KMS-11 (cell line): ENCODE measurements at regions not wholly inside any gene's neighbourhood (a gene's known extent, or its start where the extent isn't known, plus 50 kb on each side); places are given as distances from the start of the nearest gene placed in this dataset.

Experiments used
- H2AFZ ChIP-seq: fragments of 200-600 bp; sonication (generic); 2 replicates; pipeline ENCODE4 v1.6.1; 2016; ENCODE audit warnings: antibody characterized with exemption, mixed run types, low read depth
- H3K27ac ChIP-seq: fragments of 200-600 bp; sonication (generic); 2 replicates; pipeline ENCODE4 v1.6.1; 2016; ENCODE audit warnings: mild to moderate bottlenecking, mixed run types
- H3K27me3 ChIP-seq: fragments of 200-600 bp; sonication (generic); 2 replicates; pipeline ENCODE4 v1.6.1; 2017; ENCODE audit warnings: mild to moderate bottlenecking, low read depth, mixed run types, moderate library complexity; ENCODE audit not compliant: insufficient read depth
- H3K36me3 ChIP-seq: fragments of 200-600 bp; sonication (generic); 2 replicates; pipeline ENCODE4 v1.6.1; 2017; ENCODE audit warnings: mild to moderate bottlenecking, mixed run types; ENCODE audit not compliant: insufficient read depth
- H3K4me1 ChIP-seq: fragments of 200-600 bp; sonication (generic); 2 replicates; pipeline ENCODE4 v1.6.1; 2016; ENCODE audit warnings: mild to moderate bottlenecking, low read depth, mixed run types; ENCODE audit not compliant: poor library complexity, severe bottlenecking
- H3K4me2 ChIP-seq: fragments of 200-600 bp; sonication (generic); 2 replicates; pipeline ENCODE4 v1.7.0; 2016; ENCODE audit warnings: mild to moderate bottlenecking, mixed run types
- H3K4me3 ChIP-seq: fragments of 200-600 bp; sonication (generic); IDR thresholded peaks from 2 replicates; pipeline ENCODE4 v1.6.1; 2017; ENCODE audit warnings: low read depth, low read length, mixed read lengths; ENCODE audit not compliant: insufficient read depth
- H3K79me2 ChIP-seq: fragments of 200-600 bp; sonication (generic); 2 replicates; pipeline ENCODE4 v1.6.1; 2016; ENCODE audit warnings: low read depth, mixed run types; ENCODE audit not compliant: insufficient read depth
- H3K9ac ChIP-seq: fragments of 200-600 bp; sonication (generic); 2 replicates; pipeline ENCODE4 v1.6.1; 2016; ENCODE audit warnings: mild to moderate bottlenecking, mixed run types
- H4K20me1 ChIP-seq: fragments of 200-600 bp; sonication (generic); 2 replicates; pipeline ENCODE4 v1.6.1; 2016; ENCODE audit warnings: mild to moderate bottlenecking, mixed run types; ENCODE audit not compliant: insufficient read depth
- TF ChIP-seq, protein P1 (sequence below): fragments of 200-600 bp; sonication (generic); conservative IDR thresholded peaks from 2 replicates; pipeline ENCODE4 v1.6.1; 2017; ENCODE audit warnings: low read depth, mild to moderate bottlenecking, antibody characterized with exemption, low read length, moderate library complexity, mixed read lengths

DNA sequence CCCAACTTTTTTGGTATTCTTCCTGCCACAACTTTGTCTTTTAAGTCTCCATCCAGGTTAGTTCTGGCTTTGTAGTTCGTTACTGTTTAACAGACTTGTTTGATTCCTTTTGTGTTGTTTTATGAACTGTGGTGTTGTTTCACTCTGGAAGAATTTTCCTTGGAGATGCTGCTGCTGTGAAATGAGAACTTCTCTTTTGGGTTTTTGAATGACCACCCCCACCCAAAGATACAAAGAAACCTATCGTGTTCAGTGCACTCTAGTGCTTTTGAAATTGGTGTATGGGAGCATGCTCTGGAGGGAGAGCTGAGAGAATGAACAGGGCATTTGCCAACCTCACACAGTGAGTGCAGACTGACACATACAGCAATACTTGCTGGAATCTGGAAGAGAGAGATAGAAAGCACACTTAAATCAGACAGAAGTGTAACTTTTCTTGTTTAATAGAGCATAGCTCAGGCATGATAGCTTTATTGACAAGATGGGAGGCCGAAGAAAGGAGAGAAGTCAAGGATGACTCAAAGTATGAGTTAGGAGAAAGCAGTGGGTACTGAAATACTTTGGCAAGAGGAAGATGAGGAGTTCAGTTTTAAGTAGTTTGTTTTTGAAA lies 293.1 kb downstream of the SOX4 start:
- Histone ChIP-seq H3K4me1 (no peaks in the 10 kb centered on the region), H3K27ac (no peak overlapping the region), H2AFZ (no peak overlapping the region), H3K27me3 (no peaks in the 10 kb centered on the region), H3K79me2 (no peaks in the 10 kb centered on the region), H3K36me3 (no peaks in the 10 kb centered on the region), H3K9ac (no peak overlapping the region), H3K4me2 (no peak overlapping the region), H4K20me1 (no peaks in the 10 kb centered on the region), H3K4me3 (no peak overlapping the region)
- TF ChIP-seq, protein P1, sequence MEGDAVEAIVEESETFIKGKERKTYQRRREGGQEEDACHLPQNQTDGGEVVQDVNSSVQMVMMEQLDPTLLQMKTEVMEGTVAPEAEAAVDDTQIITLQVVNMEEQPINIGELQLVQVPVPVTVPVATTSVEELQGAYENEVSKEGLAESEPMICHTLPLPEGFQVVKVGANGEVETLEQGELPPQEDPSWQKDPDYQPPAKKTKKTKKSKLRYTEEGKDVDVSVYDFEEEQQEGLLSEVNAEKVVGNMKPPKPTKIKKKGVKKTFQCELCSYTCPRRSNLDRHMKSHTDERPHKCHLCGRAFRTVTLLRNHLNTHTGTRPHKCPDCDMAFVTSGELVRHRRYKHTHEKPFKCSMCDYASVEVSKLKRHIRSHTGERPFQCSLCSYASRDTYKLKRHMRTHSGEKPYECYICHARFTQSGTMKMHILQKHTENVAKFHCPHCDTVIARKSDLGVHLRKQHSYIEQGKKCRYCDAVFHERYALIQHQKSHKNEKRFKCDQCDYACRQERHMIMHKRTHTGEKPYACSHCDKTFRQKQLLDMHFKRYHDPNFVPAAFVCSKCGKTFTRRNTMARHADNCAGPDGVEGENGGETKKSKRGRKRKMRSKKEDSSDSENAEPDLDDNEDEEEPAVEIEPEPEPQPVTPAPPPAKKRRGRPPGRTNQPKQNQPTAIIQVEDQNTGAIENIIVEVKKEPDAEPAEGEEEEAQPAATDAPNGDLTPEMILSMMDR, result no peak

DNA sequence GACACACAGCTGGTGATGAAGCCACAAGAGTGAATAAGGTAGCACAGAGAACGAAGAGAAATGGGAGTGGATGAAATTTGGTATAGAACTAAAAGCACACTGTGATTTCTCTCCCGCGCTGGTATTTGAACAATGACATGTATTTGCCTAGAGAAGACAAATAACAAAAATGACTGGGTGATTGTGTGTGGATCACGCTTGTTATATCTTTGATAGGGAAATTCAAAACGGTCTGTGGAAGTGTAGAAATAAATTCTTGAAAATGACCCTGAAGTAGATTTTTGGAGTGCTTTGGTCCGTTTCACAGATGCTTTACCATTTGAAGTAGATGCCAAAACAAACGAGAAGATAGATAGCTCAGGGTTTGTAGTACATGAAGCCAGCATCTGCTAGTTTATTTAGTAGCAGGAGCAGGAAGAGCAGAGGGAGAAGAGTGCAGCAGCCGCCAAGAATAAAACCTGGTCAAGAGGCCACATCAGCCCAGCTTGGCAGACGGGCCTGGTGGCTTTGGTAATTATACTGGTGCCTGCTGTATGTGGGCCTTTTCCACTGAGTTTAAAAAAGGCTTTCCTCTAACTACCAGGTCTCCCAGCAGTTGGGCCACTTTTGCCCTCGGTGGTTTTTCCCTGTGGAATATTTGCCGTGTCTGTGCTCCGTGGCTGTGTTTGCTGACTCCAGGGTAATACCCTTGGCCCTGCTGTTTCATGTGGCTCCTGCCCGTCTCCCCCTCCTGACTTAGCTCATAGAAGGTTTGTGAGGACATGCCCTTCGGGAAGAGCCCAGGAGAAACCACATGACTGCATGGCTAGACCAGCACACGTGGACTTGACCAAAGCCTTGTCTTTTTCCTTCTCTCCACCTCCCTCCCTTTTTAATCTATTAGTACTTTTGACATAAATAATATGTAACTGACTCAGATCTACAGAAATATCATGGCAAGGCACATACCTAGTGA lies 294.0 kb downstream of the SOX4 start:
- Histone ChIP-seq H3K27ac (no peak overlapping the region), H3K4me2 (no peak overlapping the region), H3K4me3 (no peak overlapping the region), H3K36me3 (no peaks in the 10 kb centered on the region), H4K20me1 (no peaks in the 10 kb centered on the region), H3K79me2 (no peaks in the 10 kb centered on the region), H3K4me1 (no peaks in the 10 kb centered on the region), H3K27me3 (no peaks in the 10 kb centered on the region), H2AFZ (no peak overlapping the region), H3K9ac (no peak overlapping the region)
- TF ChIP-seq, protein P1, result no peak

GRCh38 chr6:21891080-21891479 lies 297.5 kb downstream of the SOX4 start:
- Histone ChIP-seq H3K9ac (no peak overlapping the region), H3K4me1 (no peaks in the 10 kb centered on the region), H3K27me3 (no peaks in the 10 kb centered on the region), H3K4me3 (no peak overlapping the region), H3K79me2 (no peaks in the 10 kb centered on the region), H3K36me3 (no peaks in the 10 kb centered on the region), H3K27ac (no peak overlapping the region), H4K20me1 (no peaks in the 10 kb centered on the region), H2AFZ (no peak overlapping the region), H3K4me2 (no peak overlapping the region)
- TF ChIP-seq, protein P1, result no peak

- Histone ChIP-seq H2AFZ (no peak overlapping the region), H3K4me2 (no peak overlapping the region), H3K27ac (no peak overlapping the region), H3K4me1 (no peaks in the 10 kb centered on the region), H3K9ac (no peak overlapping the region), H3K36me3 (no peaks in the 10 kb centered on the region), H4K20me1 (no peaks in the 10 kb centered on the region), H3K4me3 (no peak overlapping the region), H3K79me2 (no peaks in the 10 kb centered on the region), H3K27me3 (no peaks in the 10 kb centered on the region)
- TF ChIP-seq, protein P1, result no peak
Observed at GRCh38 chr6:21893793-21894192, 300.2 kb downstream of the SOX4 start.
